ENCODE measurements at regions not wholly inside any gene's neighbourhood (a gene's known extent, or its start where the extent isn't known, plus 50 kb on each side); places are given as distances from the start of the nearest gene placed in this dataset.
"Not testable (repeated sequence)": the region's sequence is repeated elsewhere in the genome, so short reads cannot be mapped to it uniquely, and the experiment has no call there.

- DNase-seq (ENCODE audit: low read depth, low spot score): no peak
- in situ Hi-C loops (cut with HindIII; ENCODE audit: low pct_unique_long_range_greater_than_20kb, low sequenced_read_pairs): no loop called here
Observed at GRCh38 chr3:30471066-30471465, 135.3 kb upstream of the TGFBR2 start.

GRCh38 chr3:30471796-30472489, 134.5 kb upstream of the TGFBR2 start:
- in situ Hi-C loops (cut with HindIII; ENCODE audit: low pct_unique_long_range_greater_than_20kb, low sequenced_read_pairs): no loop called here
- DNase-seq (ENCODE audit: low read depth, low spot score): no peak

GRCh38 chr3:30473374-30474051, 132.9 kb upstream of the TGFBR2 start:
- in situ Hi-C loops (cut with HindIII; ENCODE audit: low pct_unique_long_range_greater_than_20kb, low sequenced_read_pairs): no loop called here
- no peak for DNase-seq (ENCODE audit: low read depth, low spot score)

GRCh38 chr3:30474371-30474770, 132.0 kb upstream of the TGFBR2 start:
- no peak for DNase-seq (ENCODE audit: low read depth, low spot score)
- in situ Hi-C loops (cut with HindIII; ENCODE audit: low pct_unique_long_range_greater_than_20kb, low sequenced_read_pairs): no loop called here

GRCh38 chr3:30475038-30475808, 131.2 kb upstream of the TGFBR2 start:
- DNase-seq (ENCODE audit: low read depth, low spot score): no peak
- in situ Hi-C loops (cut with HindIII; ENCODE audit: low pct_unique_long_range_greater_than_20kb, low sequenced_read_pairs): no loop called here

- in situ Hi-C loops (cut with HindIII; ENCODE audit: low pct_unique_long_range_greater_than_20kb, low sequenced_read_pairs): no loop called here
- no peak for DNase-seq (ENCODE audit: low read depth, low spot score)
Observed at GRCh38 chr3:30475809-30476178, 130.6 kb upstream of the TGFBR2 start.

GRCh38 chr3:30476368-30477084, 129.9 kb upstream of the TGFBR2 start:
- in situ Hi-C loops (cut with HindIII; ENCODE audit: low pct_unique_long_range_greater_than_20kb, low sequenced_read_pairs): no loop called here
- peak; percentile 90 for DNase-seq (ENCODE audit: low read depth, low spot score)

- in situ Hi-C loops (cut with HindIII; ENCODE audit: low pct_unique_long_range_greater_than_20kb, low sequenced_read_pairs): no loop called here
Observed at GRCh38 chr3:30477149-30477921, 129.1 kb upstream of the TGFBR2 start.

GRCh38 chr3:30479737-30480136, 126.7 kb upstream of the TGFBR2 start:
- in situ Hi-C loops (cut with HindIII; ENCODE audit: low pct_unique_long_range_greater_than_20kb, low sequenced_read_pairs); DNase-seq (ENCODE audit: low read depth, low spot score): not testable (repeated sequence)

More at GRCh38 chr3:30477149-30477921, 129.1 kb upstream of the TGFBR2 start:
- peak; percentile 16 for DNase-seq (ENCODE audit: low read depth, low spot score)

- in situ Hi-C loops (cut with HindIII; ENCODE audit: low pct_unique_long_range_greater_than_20kb, low sequenced_read_pairs); DNase-seq (ENCODE audit: low read depth, low spot score): not testable (repeated sequence)
Observed at GRCh38 chr3:30480156-30480555, 126.2 kb upstream of the TGFBR2 start.

GRCh38 chr3:30480587-30480986, 125.8 kb upstream of the TGFBR2 start:
- in situ Hi-C loops (cut with HindIII; ENCODE audit: low pct_unique_long_range_greater_than_20kb, low sequenced_read_pairs): no loop called here
- DNase-seq (ENCODE audit: low read depth, low spot score): no peak

- DNase-seq (ENCODE audit: low read depth, low spot score): no peak
- in situ Hi-C loops (cut with HindIII; ENCODE audit: low pct_unique_long_range_greater_than_20kb, low sequenced_read_pairs): no loop called here
Observed at GRCh38 chr3:30481241-30481640, 125.2 kb upstream of the TGFBR2 start.

GRCh38 chr3:30484229-30484628, 122.2 kb upstream of the TGFBR2 start:
- DNase-seq (ENCODE audit: low read depth, low spot score); in situ Hi-C loops (cut with HindIII; ENCODE audit: low pct_unique_long_range_greater_than_20kb, low sequenced_read_pairs): not testable (repeated sequence)

- DNase-seq (ENCODE audit: low read depth, low spot score): no peak
- in situ Hi-C loops (cut with HindIII; ENCODE audit: low pct_unique_long_range_greater_than_20kb, low sequenced_read_pairs): no loop called here
Observed at GRCh38 chr3:30486368-30486767, 120.0 kb upstream of the TGFBR2 start.

- no peak for DNase-seq (ENCODE audit: low read depth, low spot score)
- in situ Hi-C loops (cut with HindIII; ENCODE audit: low pct_unique_long_range_greater_than_20kb, low sequenced_read_pairs): no loop called here
Observed at GRCh38 chr3:30488070-30488756, 118.2 kb upstream of the TGFBR2 start.

GRCh38 chr3:30492322-30493192, 113.8 kb upstream of the TGFBR2 start:
- in situ Hi-C loops (cut with HindIII; ENCODE audit: low pct_unique_long_range_greater_than_20kb, low sequenced_read_pairs): no loop called here
- DNase-seq (ENCODE audit: low read depth, low spot score): peak; percentile 41

Data from SK-MEL-5 (cell line).